HCT116 (cell line): ENCODE measurements at regions not wholly inside any gene's neighbourhood (a gene's known extent, or its start where the extent isn't known, plus 50 kb on each side); places are given as distances from the start of the nearest gene placed in this dataset.

Source experiments
- ATAC-seq: fragments of 200-7000 bp; cut with Tn5 transposase; 2 replicates; pipeline ENCODE4 v1.9.1; 2020; ENCODE audit warnings: mild to moderate bottlenecking, moderate library complexity
- BruUV-seq: library from RNA; stranded (reverse); fragments of 400-500 nt; replicated peaks from 2 replicates; lab custom pipeline; 2021; lab: Mats Ljungman, UMichigan
- CTCF ChIA-PET: fragments of 300-600 bp; sonication (Branson Sonifier 250); formaldehyde crosslinking; loops from one replicate; lab custom pipeline; 2021; ENCODE audit warnings: antibody characterized with exemption; lab: Charles Lee
- POLR2A ChIA-PET: fragments of 300-600, 350-600 bp; sonication (Branson Sonifier 250); formaldehyde crosslinking; loops from one replicate; lab custom pipeline; 2021; ENCODE audit warnings: antibody characterized with exemption; lab: Charles Lee
- RAD21 ChIA-PET, 2 experiments: fragments of 300-600 bp; sonication (Branson Sonifier 250); formaldehyde crosslinking; loops; one replicate each; lab custom pipeline; 2023; ENCODE audit warnings: low total read pairs in 2 of 2; ENCODE audit not compliant: uncharacterized antibody in 2 of 2, unreplicated experiment in 2 of 2, low non-redundant PET in 1 of 2; lab: Charles Lee
- DNase-seq: peaks from one replicate; pipeline ENCODE4 v3.0.0-alpha.2; 2010; ENCODE audit warnings: low read depth, low spot score
- H2AFZ ChIP-seq: fragments of 200-600 bp; shearing (Covaris generic), sonication (generic); 2 replicates; pipeline ENCODE4 v1.6.1; 2017; ENCODE audit warnings: low read depth, mixed run types, mixed read lengths, antibody characterized with exemption, low read length; ENCODE audit not compliant: poor library complexity, severe bottlenecking
- H3K27ac ChIP-seq: 2 replicates; pipeline ENCODE4 v1.5.1; 2012; ENCODE audit warnings: low read depth, low read length
- H3K27me3 ChIP-seq: fragments of 200-600 bp; sonication (generic); 2 replicates; pipeline ENCODE4 v1.6.1; 2016; ENCODE audit warnings: mixed run types, low read length, mixed read lengths; ENCODE audit not compliant: insufficient read depth
- H3K36me3 ChIP-seq, 2 experiments: fragments of 200-500 bp in 1 of 2; fragments of 200-600 bp in 1 of 2; sonication (Bioruptor generic) in 1 of 2; sonication (generic) in 1 of 2; 2 replicates each; pipeline versions ENCODE4 v1.5.1 to v1.6.1; 2014 to 2016; ENCODE audit warnings: low read length in 2 of 2, inconsistent platforms in 1 of 2, mixed read lengths in 1 of 2, mixed run types in 1 of 2; ENCODE audit not compliant: insufficient read depth in 2 of 2, control insufficient read depth in 1 of 2
- H3K4me1 ChIP-seq, 2 experiments: fragments of 200-600 bp in 1 of 2; sonication (generic) in 1 of 2; 2 replicates each; pipeline versions ENCODE4 v1.5.1 to v1.6.1; 2012 to 2017; ENCODE audit warnings: low read length in 2 of 2, inconsistent platforms in 1 of 2, mild to moderate bottlenecking in 1 of 2, mixed read lengths in 1 of 2, mixed run types in 1 of 2, moderate library complexity in 1 of 2; ENCODE audit not compliant: insufficient read depth in 2 of 2, control insufficient read depth in 1 of 2
- H3K4me2 ChIP-seq: fragments of 200-600 bp; sonication (generic); 2 replicates; pipeline ENCODE4 v1.6.1; 2017; ENCODE audit warnings: mixed run types, low read length, mixed read lengths
- H3K4me3 ChIP-seq, 2 experiments: fragments of 200-600 bp in 1 of 2; sonication (generic) in 1 of 2; replicated peaks in 1 of 2; 2 replicates each; pipeline ENCODE4 v1.5.1; 2011 to 2016; ENCODE audit warnings: low read length in 2 of 2, control low read depth in 1 of 2, low read depth in 1 of 2, mild to moderate bottlenecking in 1 of 2, mixed read lengths in 1 of 2, mixed run types in 1 of 2
- H3K79me2 ChIP-seq: fragments of 200-600 bp; sonication (generic); 2 replicates; pipeline ENCODE4 v1.6.1; 2017; ENCODE audit warnings: mild to moderate bottlenecking, mixed run types, low read length, moderate library complexity, mixed read lengths; ENCODE audit not compliant: insufficient read depth
- H3K9ac ChIP-seq: fragments of 200-600 bp; sonication (generic); 2 replicates; pipeline ENCODE4 v1.6.1; 2016; ENCODE audit warnings: low read length, mixed read lengths
- H3K9me2 ChIP-seq: fragments of 200-600 bp; sonication (generic), shearing (Covaris generic); 2 replicates; pipeline ENCODE4 v1.6.1; 2017; ENCODE audit warnings: mixed run types, mild to moderate bottlenecking, moderate library complexity; ENCODE audit not compliant: insufficient read depth
- H3K9me3 ChIP-seq, 2 experiments: fragments of 200-500 bp in 1 of 2; fragments of 200-600 bp in 1 of 2; sonication (Bioruptor generic) in 1 of 2; sonication (generic) in 1 of 2; 2 replicates each; pipeline ENCODE4 v1.6.1; 2014 to 2017; ENCODE audit warnings: low read length in 2 of 2, mixed read lengths in 2 of 2, inconsistent platforms in 1 of 2, low read depth in 1 of 2, mild to moderate bottlenecking in 1 of 2, mixed run types in 1 of 2, moderate library complexity in 1 of 2; ENCODE audit not compliant: control insufficient read depth in 1 of 2, insufficient read depth in 1 of 2
- H4K20me1 ChIP-seq: fragments of 200-600 bp; sonication (generic), shearing (Covaris generic); 2 replicates; pipeline ENCODE4 v1.6.1; 2017; ENCODE audit warnings: mixed run types, mild to moderate bottlenecking, moderate library complexity; ENCODE audit not compliant: insufficient read depth
- CBX3 ChIP-seq: IDR thresholded peaks from 2 replicates; pipeline ENCODE4 v1.6.1; 2012; ENCODE audit warnings: low read depth
- CEBPB ChIP-seq: IDR thresholded peaks from 2 replicates; pipeline ENCODE4 v1.6.1; 2012; ENCODE audit warnings: low read depth
- EGR1 ChIP-seq: IDR thresholded peaks from 2 replicates; pipeline ENCODE4 v1.6.1; 2012; ENCODE audit warnings: low read depth
- ELF1 ChIP-seq: IDR thresholded peaks from 2 replicates; pipeline ENCODE4 v1.6.1; 2012; ENCODE audit warnings: low read depth, borderline replicate concordance
- EZH2 ChIP-seq: fragments of 200-600 bp; sonication (generic); IDR thresholded peaks from 2 replicates; pipeline ENCODE4 v1.6.1; 2017; ENCODE audit warnings: antibody characterized with exemption, mixed run types
- FOSL1 ChIP-seq: IDR thresholded peaks from 2 replicates; pipeline ENCODE4 v1.6.1; 2012; ENCODE audit warnings: low read depth
- RAD21 ChIP-seq: IDR thresholded peaks from 2 replicates; pipeline ENCODE4 v1.6.1; 2012; ENCODE audit warnings: low read depth, mild to moderate bottlenecking
- YY1 ChIP-seq: IDR thresholded peaks from 2 replicates; pipeline ENCODE4 v1.6.1; 2011; ENCODE audit warnings: low read length, low read depth, moderate library complexity, mild to moderate bottlenecking; ENCODE audit not compliant: insufficient replicate concordance; ENCODE audit errors: extremely low read depth
- ZFX ChIP-seq: fragments of 450-650 bp; IDR thresholded peaks from 2 replicates; pipeline ENCODE4 v1.6.1; 2017
- intact Hi-C: fragments of 100-400 bp; cut with micrococcal nuclease; formaldehyde crosslinking; loops from 2 replicates; pipeline ENCODE4 v1.10.0; 2022
- TF ChIP-seq, protein P1 (sequence below): IDR thresholded peaks from 2 replicates; pipeline ENCODE4 v1.6.1; 2012
- TF ChIP-seq, protein P2 (sequence below): IDR thresholded peaks from 2 replicates; pipeline ENCODE4 v1.6.1; 2011; ENCODE audit warnings: mild to moderate bottlenecking, low read length, moderate library complexity; ENCODE audit not compliant: insufficient replicate concordance; ENCODE audit errors: extremely low read depth

DNA sequence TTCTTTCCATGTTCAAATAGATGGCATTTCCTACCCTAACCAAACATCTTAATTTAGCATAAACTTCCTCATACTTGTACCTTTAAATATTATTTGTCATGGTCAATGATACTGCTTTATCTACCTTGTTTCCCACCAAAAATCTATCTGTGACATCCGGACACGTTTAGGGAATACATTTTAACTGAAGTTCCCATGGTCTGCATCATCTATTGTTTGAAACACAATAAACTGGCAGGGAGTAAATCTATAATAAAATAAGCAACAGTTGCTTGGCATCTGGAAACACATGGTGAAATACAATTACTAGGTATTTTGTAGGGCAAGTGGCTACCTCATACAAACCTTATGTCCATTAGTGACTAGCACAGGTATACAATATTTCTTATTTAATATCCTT, 289.1 kb downstream of the GJA1 start:
- Histone ChIP-seq H3K79me2 (no peaks in the 10 kb centered on the region), H3K4me1 (no peaks in the 10 kb centered on the region), H3K27me3 (no peaks in the 10 kb centered on the region), H2AFZ (no peak overlapping the region), H3K9me3 (no peaks in the 10 kb centered on the region), H3K4me2 (no peak overlapping the region), H3K9ac (no peak overlapping the region), H3K4me3 (no peak overlapping the region), H3K27ac (no peak overlapping the region), H3K36me3 (no peaks in the 10 kb centered on the region), H4K20me1 (no peaks in the 10 kb centered on the region), H3K9me2 (no peaks in the 10 kb centered on the region)
- RAD21 ChIA-PET = no interaction called here
- POLR2A ChIA-PET = no interaction called here
- CTCF ChIA-PET = no interaction called here
- BruUV-seq = no TSS peak
- no peak for DNase-seq
- no peak for ATAC-seq
- intact Hi-C loops = no loop called here
- no peak for TF ChIP-seq CBX3
- TF ChIP-seq ZFX = no peak
- no peak for TF ChIP-seq FOSL1
- TF ChIP-seq, protein P1, sequence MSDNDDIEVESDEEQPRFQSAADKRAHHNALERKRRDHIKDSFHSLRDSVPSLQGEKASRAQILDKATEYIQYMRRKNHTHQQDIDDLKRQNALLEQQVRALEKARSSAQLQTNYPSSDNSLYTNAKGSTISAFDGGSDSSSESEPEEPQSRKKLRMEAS = no peak
- TF ChIP-seq, protein P2, sequence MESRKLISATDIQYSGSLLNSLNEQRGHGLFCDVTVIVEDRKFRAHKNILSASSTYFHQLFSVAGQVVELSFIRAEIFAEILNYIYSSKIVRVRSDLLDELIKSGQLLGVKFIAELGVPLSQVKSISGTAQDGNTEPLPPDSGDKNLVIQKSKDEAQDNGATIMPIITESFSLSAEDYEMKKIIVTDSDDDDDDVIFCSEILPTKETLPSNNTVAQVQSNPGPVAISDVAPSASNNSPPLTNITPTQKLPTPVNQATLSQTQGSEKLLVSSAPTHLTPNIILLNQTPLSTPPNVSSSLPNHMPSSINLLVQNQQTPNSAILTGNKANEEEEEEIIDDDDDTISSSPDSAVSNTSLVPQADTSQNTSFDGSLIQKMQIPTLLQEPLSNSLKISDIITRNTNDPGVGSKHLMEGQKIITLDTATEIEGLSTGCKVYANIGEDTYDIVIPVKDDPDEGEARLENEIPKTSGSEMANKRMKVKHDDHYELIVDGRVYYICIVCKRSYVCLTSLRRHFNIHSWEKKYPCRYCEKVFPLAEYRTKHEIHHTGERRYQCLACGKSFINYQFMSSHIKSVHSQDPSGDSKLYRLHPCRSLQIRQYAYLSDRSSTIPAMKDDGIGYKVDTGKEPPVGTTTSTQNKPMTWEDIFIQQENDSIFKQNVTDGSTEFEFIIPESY = no peak
- TF ChIP-seq YY1 = no peak
- TF ChIP-seq RAD21 = no peak
- no peak for TF ChIP-seq EZH2
- no peak for TF ChIP-seq CEBPB
- TF ChIP-seq EGR1 = no peak
- no peak for TF ChIP-seq ELF1
